ENCODE measurements at regions not wholly inside any gene's neighbourhood (a gene's known extent, or its start where the extent isn't known, plus 50 kb on each side); places are given as distances from the start of the nearest gene placed in this dataset.

DNA sequence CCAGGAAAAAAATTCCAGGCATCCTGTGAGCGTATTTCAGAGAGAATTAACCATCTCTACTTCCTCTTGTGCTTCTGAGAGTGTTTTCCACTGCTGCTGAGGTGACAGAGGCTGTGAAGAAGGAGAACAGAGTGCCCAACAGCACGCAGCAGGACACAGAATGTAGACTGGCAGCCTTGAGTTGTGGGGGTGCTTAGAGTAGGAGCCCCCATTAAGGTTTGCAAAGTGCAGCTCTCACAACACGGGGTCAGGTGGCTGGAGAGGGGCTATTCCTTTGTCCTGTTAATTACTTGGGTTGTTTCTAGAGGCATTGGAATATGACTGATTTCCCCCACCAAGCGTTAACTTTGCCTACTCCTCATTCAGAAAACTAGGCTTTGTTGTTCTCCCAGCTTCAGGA, 370.6 kb downstream of the TSHZ3 start:
- Histone ChIP-seq H3K27ac (no peak overlapping the region), H3K4me1 (no peaks in the 10 kb centered on the region), H3K4me3 (no peak overlapping the region), H3K27me3 (ENCODE audit: low read depth) (no peaks in the 10 kb centered on the region), H3K9me3 (peaks cover 9% of the 10 kb centered on the region), H3K36me3 (no peaks in the 10 kb centered on the region)
- no peak for ATAC-seq
- intact Hi-C loops (cut with DNase I), result no loop called here
- TF ChIP-seq, protein P1, sequence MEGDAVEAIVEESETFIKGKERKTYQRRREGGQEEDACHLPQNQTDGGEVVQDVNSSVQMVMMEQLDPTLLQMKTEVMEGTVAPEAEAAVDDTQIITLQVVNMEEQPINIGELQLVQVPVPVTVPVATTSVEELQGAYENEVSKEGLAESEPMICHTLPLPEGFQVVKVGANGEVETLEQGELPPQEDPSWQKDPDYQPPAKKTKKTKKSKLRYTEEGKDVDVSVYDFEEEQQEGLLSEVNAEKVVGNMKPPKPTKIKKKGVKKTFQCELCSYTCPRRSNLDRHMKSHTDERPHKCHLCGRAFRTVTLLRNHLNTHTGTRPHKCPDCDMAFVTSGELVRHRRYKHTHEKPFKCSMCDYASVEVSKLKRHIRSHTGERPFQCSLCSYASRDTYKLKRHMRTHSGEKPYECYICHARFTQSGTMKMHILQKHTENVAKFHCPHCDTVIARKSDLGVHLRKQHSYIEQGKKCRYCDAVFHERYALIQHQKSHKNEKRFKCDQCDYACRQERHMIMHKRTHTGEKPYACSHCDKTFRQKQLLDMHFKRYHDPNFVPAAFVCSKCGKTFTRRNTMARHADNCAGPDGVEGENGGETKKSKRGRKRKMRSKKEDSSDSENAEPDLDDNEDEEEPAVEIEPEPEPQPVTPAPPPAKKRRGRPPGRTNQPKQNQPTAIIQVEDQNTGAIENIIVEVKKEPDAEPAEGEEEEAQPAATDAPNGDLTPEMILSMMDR (IDR thresholded peaks at IDR 0.05), result no peak
- DNase-seq, result no peak

DNA sequence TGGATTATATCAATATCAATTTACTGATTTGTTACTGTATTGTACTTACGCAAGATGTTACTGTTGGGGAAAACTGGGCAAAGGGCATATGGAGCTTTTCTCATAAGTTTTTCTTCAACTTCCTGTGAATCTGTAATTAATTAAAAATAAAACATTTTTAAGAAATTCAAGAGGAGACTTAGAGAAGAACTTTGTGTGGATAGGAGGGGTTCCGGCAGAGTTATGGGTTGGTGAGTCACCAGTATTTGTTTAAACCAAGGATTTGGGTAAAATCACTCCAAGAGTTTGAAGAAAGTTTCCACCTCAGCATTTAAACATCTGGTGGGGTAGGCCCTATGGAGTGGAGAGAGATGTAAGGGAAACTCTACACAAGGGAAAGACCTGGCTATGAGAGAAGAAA, 379.6 kb downstream of the TSHZ3 start:
- Histone ChIP-seq H3K4me3 (no peak overlapping the region), H3K36me3 (no peaks in the 10 kb centered on the region), H3K4me1 (no peaks in the 10 kb centered on the region), H3K27me3 (ENCODE audit: low read depth) (no peaks in the 10 kb centered on the region), H3K27ac (no peak overlapping the region), H3K9me3 (no peaks in the 10 kb centered on the region)
- no peak for DNase-seq
- intact Hi-C loops (cut with DNase I), result no loop called here
- no peak for ATAC-seq
- TF ChIP-seq, protein P1 (IDR thresholded peaks at IDR 0.05), result no peak

DNA sequence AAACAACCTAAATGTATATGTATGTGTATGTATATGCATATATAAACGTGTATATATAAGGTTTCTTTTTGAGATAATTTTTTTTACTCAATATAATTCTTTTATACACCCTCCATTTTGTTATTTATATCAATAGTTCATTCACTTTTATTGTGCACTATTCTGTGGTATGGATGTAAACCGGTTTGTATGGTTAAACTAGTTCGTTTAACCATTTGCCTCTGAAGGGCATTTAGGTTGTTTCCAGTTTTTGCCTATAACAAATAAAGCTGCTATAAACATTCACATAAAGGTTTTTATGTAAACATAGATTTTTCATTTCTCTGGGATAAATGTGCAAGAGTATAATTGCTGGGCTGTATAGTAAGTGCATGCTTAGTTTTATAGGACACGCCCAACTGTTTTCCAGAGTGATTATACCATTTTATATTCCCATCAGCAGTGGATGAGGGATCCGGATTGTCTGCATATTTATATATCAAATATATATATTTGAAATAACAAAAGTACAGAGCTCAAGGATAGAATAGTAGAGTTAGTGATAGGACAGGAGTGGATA, 380.3 kb downstream of the TSHZ3 start:
- Histone ChIP-seq H3K4me1 (no peaks in the 10 kb centered on the region), H3K36me3 (no peaks in the 10 kb centered on the region), H3K9me3 (no peaks in the 10 kb centered on the region), H3K27me3 (ENCODE audit: low read depth) (no peaks in the 10 kb centered on the region), H3K4me3 (no peak overlapping the region), H3K27ac (no peak overlapping the region)
- ATAC-seq (no peak), DNase-seq (no peak)
- TF ChIP-seq, protein P1 (IDR thresholded peaks at IDR 0.05), result no peak
- intact Hi-C loops (cut with DNase I), result no loop called here

DNA sequence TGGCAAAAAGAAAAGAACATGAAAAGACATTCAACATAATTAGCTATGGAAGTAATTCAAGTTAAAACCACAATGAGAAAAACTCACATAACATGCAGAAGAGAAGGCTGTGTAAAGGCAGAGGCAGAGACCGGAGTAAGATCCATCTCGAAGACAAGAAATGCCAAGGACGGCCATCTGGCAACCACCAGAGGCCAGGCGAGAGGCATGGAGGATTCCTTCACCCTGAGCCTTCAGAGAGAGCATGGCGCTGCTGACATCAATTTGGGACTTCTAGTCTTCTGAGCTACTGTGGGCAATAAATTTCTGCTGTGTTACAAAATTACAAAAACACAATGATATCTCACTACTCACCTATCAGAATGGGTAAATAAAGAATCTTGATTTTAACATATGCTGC, 381.0 kb downstream of the TSHZ3 start:
- Histone ChIP-seq H3K27me3 (ENCODE audit: low read depth) (no peaks in the 10 kb centered on the region), H3K27ac (no peak overlapping the region), H3K4me1 (no peaks in the 10 kb centered on the region), H3K4me3 (no peak overlapping the region), H3K9me3 (no peaks in the 10 kb centered on the region), H3K36me3 (no peaks in the 10 kb centered on the region)
- DNase-seq, result no peak
- intact Hi-C loops (cut with DNase I), result no loop called here
- ATAC-seq, result no peak
- TF ChIP-seq, protein P1 (IDR thresholded peaks at IDR 0.05), result no peak

DNA sequence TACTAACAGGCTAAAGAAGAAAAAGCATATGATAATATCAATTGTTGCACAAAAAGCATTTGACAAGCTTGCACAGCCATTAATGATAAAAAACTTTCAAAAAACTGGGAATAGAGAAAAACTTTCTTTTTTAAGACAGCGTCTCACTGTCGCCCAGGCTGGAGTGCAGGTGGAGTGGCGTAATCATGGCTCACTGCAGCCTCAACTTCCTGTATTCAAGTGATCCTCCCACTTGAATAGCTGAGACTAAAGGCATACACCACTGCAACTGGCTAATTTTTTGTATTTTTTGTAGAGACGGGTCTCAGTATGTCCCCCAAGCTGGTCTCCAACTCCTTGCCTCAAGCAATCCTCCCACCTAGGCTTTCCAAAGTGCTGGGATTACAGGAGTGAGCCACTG, 382.8 kb downstream of the TSHZ3 start:
- ATAC-seq (no peak), DNase-seq (no peak)
- H3K27ac ChIP-seq, result no peak overlapping the region
- H3K4me1 ChIP-seq, result no peaks in the 10 kb centered on the region
- H3K4me3 ChIP-seq, result no peak overlapping the region
- H3K9me3 ChIP-seq, result no peaks in the 10 kb centered on the region
- intact Hi-C loops (cut with DNase I), result no loop called here
- no peaks in the 10 kb centered on the region for H3K27me3 ChIP-seq (ENCODE audit: low read depth)
- TF ChIP-seq, protein P1 (IDR thresholded peaks at IDR 0.05), result no peak
- no peaks in the 10 kb centered on the region for H3K36me3 ChIP-seq

DNA sequence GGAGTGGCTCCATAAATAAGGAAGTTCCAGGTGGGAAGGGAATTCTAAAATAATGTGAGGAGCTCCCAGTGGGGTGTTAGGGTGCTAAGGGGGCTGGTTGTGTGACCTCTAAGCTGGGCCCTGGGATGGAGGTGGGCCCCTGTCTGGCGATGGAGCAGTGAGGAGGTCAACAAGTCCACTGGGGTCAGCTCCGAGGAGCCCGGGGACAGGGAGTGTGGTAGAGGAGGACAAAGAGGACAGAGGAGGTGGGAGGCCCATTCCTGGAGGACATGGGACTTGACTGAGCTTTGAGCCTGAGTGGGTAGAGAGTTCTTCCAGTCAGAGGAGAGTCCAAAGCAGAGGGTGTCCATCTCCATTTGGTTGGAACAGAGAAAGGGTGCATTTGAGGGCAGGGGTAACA, 390.2 kb downstream of the TSHZ3 start:
- H3K27me3 ChIP-seq (ENCODE audit: low read depth), result no peaks in the 10 kb centered on the region
- H3K9me3 ChIP-seq, result no peaks in the 10 kb centered on the region
- H3K36me3 ChIP-seq, result no peaks in the 10 kb centered on the region
- TF ChIP-seq, protein P1 (IDR thresholded peaks at IDR 0.05), result no peak
- no peak overlapping the region for H3K27ac ChIP-seq
- intact Hi-C loops (cut with DNase I), result no loop called here
- H3K4me1 ChIP-seq, result no peaks in the 10 kb centered on the region
- DNase-seq, result no peak
- H3K4me3 ChIP-seq, result no peak overlapping the region
- no peak for ATAC-seq
